H1 (cell line): ENCODE measurements at regions not wholly inside any gene's neighbourhood (a gene's known extent, or its start where the extent isn't known, plus 50 kb on each side); places are given as distances from the start of the nearest gene placed in this dataset.

Source experiments
- EP300 ChIP-seq, 2 experiments: IDR thresholded peaks; 1 replicate in 1 of 2; 2 replicates in 1 of 2; pipeline ENCODE4 v1.6.1; 2011 to 2012; ENCODE audit warnings: low read depth in 2 of 2, low read length in 2 of 2, mild to moderate bottlenecking in 2 of 2, borderline replicate concordance in 1 of 2, inconsistent platforms in 1 of 2, moderate library complexity in 1 of 2
- GABPA ChIP-seq: IDR thresholded peaks from 2 replicates; pipeline ENCODE4 v1.6.1; 2011; ENCODE audit warnings: mild to moderate bottlenecking, low read length, moderate library complexity, borderline replicate concordance; ENCODE audit not compliant: insufficient read depth
- RFX5 ChIP-seq: IDR thresholded peaks from 2 replicates; pipeline ENCODE4 v1.6.1; 2011; ENCODE audit warnings: low read depth, low read length, improper control_type of control experiment, borderline replicate concordance

DNA sequence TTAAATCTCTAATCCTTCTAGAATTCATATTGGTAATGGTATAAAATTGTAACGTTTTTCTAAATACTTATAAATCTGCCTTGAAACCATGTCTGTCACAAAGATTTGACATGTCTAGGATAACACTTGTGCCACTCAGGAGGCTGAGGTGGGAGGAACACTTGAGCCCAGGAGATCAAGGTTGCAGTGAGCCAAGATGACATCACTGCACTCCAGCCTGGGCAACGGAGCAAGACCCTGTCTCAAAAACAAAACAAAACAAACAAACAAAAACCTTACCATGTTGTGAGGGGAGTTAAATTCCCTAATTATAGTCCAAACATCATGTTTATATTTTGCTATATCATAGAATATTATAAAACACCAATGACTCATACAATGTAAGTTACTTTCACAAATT, 317.5 kb upstream of the SOX5 start (continued):
- no peak for TF ChIP-seq EP300 (IDR thresholded peaks at IDR 0.05; ENCODE audit: borderline replicate concordance in 1 of 2, low read depth in 2 of 2, low read length in 2 of 2)
- no peak for TF ChIP-seq GABPA
- TF ChIP-seq RFX5 = no peak
